ENCODE measurements at regions not wholly inside any gene's neighbourhood (a gene's known extent, or its start where the extent isn't known, plus 50 kb on each side); places are given as distances from the start of the nearest gene placed in this dataset.
A peak's percentile ranks its signal among the peaks of the same experiment; 100 is the strongest.
"Not testable (repeated sequence)": the region's sequence is repeated elsewhere in the genome, so short reads cannot be mapped to it uniquely, and the experiment has no call there.

GRCh38 chr1:182331387-182331786 is 60.2 kb downstream of the GLUL start:
- no peak for ATAC-seq (replicated peaks in 1 of 2)
- Mint-ChIP-seq H3K27ac (no peak overlapping the region), H3K27me3 (ENCODE audit: low read depth) (no peaks in the 10 kb centered on the region), H3K36me3 (ENCODE audit: insufficient read depth in 2 of 2) (no peaks in the 10 kb centered on the region), H3K4me3 (no peak overlapping the region), H3K9me3 (no peaks in the 10 kb centered on the region), H3K4me1 (ENCODE audit: low read depth) (peaks cover 5% of the 10 kb centered on the region)
- no peak for DNase-seq

GRCh38 chr1:182330303-182330702 is 61.3 kb downstream of the GLUL start:
- Mint-ChIP-seq H3K9me3 (no peaks in the 10 kb centered on the region), H3K4me3 (no peak overlapping the region), H3K4me1 (ENCODE audit: low read depth) (peaks cover 5% of the 10 kb centered on the region), H3K27ac (no peak overlapping the region), H3K27me3 (ENCODE audit: low read depth) (no peaks in the 10 kb centered on the region), H3K36me3 (ENCODE audit: insufficient read depth in 2 of 2) (no peaks in the 10 kb centered on the region)
- no peak for DNase-seq
- peak in 1 of 2 donors; percentile 35 for ATAC-seq (replicated peaks in 1 of 2)

- no peaks in the 10 kb centered on the region for H3K9me3 Mint-ChIP-seq
- H3K27me3 Mint-ChIP-seq (ENCODE audit: low read depth): no peaks in the 10 kb centered on the region
- DNase-seq (no peak), ATAC-seq (replicated peaks in 1 of 2) (no peak)
- no peak overlapping the region for H3K27ac Mint-ChIP-seq
- H3K36me3 Mint-ChIP-seq (ENCODE audit: insufficient read depth in 2 of 2): no peaks in the 10 kb centered on the region
- H3K4me3 Mint-ChIP-seq: no peak overlapping the region
- no peaks in the 10 kb centered on the region for H3K4me1 Mint-ChIP-seq (ENCODE audit: low read depth)
Observed at GRCh38 chr1:182329471-182329870, 62.1 kb downstream of the GLUL start.

GRCh38 chr1:182328591-182328990 is 63.0 kb downstream of the GLUL start:
- H3K4me3 Mint-ChIP-seq: no peak overlapping the region
- H3K4me1 Mint-ChIP-seq (ENCODE audit: low read depth): no peaks in the 10 kb centered on the region
- DNase-seq: no peak
- H3K36me3 Mint-ChIP-seq (ENCODE audit: insufficient read depth in 2 of 2): no peaks in the 10 kb centered on the region
- ATAC-seq (replicated peaks in 1 of 2): no peak
- H3K27me3 Mint-ChIP-seq (ENCODE audit: low read depth): no peaks in the 10 kb centered on the region
- no peaks in the 10 kb centered on the region for H3K9me3 Mint-ChIP-seq
- no peak overlapping the region for H3K27ac Mint-ChIP-seq

GRCh38 chr1:182325339-182325738 is 66.3 kb downstream of the GLUL start:
- no peaks in the 10 kb centered on the region for H3K27me3 Mint-ChIP-seq (ENCODE audit: low read depth)
- no peaks in the 10 kb centered on the region for H3K9me3 Mint-ChIP-seq
- H3K4me1 Mint-ChIP-seq (ENCODE audit: low read depth): no peaks in the 10 kb centered on the region
- ATAC-seq (replicated peaks in 1 of 2) (no peak), DNase-seq (no peak)
- no peak overlapping the region for H3K4me3 Mint-ChIP-seq
- no peak overlapping the region for H3K27ac Mint-ChIP-seq
- H3K36me3 Mint-ChIP-seq (ENCODE audit: insufficient read depth in 2 of 2): no peaks in the 10 kb centered on the region

GRCh38 chr1:182321532-182321931 is 70.1 kb downstream of the GLUL start:
- H3K27me3 Mint-ChIP-seq (ENCODE audit: low read depth); H3K27ac Mint-ChIP-seq; H3K4me3 Mint-ChIP-seq; H3K36me3 Mint-ChIP-seq (ENCODE audit: insufficient read depth in 2 of 2); DNase-seq; H3K9me3 Mint-ChIP-seq; H3K4me1 Mint-ChIP-seq (ENCODE audit: low read depth); ATAC-seq (replicated peaks in 1 of 2): not testable (repeated sequence)

GRCh38 chr1:182317611-182318161 is 73.9 kb downstream of the GLUL start:
- no peak overlapping the region for H3K4me3 Mint-ChIP-seq
- H3K27ac Mint-ChIP-seq: no peak overlapping the region
- peaks cover 10% of the 10 kb centered on the region for H3K27me3 Mint-ChIP-seq (ENCODE audit: low read depth)
- ATAC-seq (replicated peaks in 1 of 2) (no peak), DNase-seq (no peak)
- H3K36me3 Mint-ChIP-seq (ENCODE audit: insufficient read depth in 2 of 2): no peaks in the 10 kb centered on the region
- H3K9me3 Mint-ChIP-seq: no peaks in the 10 kb centered on the region
- no peaks in the 10 kb centered on the region for H3K4me1 Mint-ChIP-seq (ENCODE audit: low read depth)

GRCh38 chr1:182316454-182316853 is 75.1 kb downstream of the GLUL start:
- not testable (repeated sequence) for H3K36me3 Mint-ChIP-seq (ENCODE audit: insufficient read depth in 2 of 2); DNase-seq; H3K27ac Mint-ChIP-seq; H3K4me1 Mint-ChIP-seq (ENCODE audit: low read depth); H3K4me3 Mint-ChIP-seq; ATAC-seq (replicated peaks in 1 of 2); H3K9me3 Mint-ChIP-seq
- peaks cover 14% of the 10 kb centered on the region for H3K27me3 Mint-ChIP-seq (ENCODE audit: low read depth)

GRCh38 chr1:182315167-182315556 is 76.4 kb downstream of the GLUL start:
- Mint-ChIP-seq H3K9me3 (no peaks in the 10 kb centered on the region), H3K27me3 (ENCODE audit: low read depth) (peaks cover 14% of the 10 kb centered on the region), H3K27ac (no peak overlapping the region), H3K4me1 (ENCODE audit: low read depth) (no peaks in the 10 kb centered on the region), H3K36me3 (ENCODE audit: insufficient read depth in 2 of 2) (peaks cover 0 to 2% of the 10 kb centered on the region in 2 donors), H3K4me3 (no peak overlapping the region)
- DNase-seq (no peak), ATAC-seq (replicated peaks in 1 of 2) (no peak)

GRCh38 chr1:182309631-182310351 is 81.8 kb downstream of the GLUL start:
- Mint-ChIP-seq H3K4me1 (ENCODE audit: low read depth) (no peaks in the 10 kb centered on the region), H3K9me3 (no peaks in the 10 kb centered on the region), H3K27me3 (ENCODE audit: low read depth) (peaks cover 14% of the 10 kb centered on the region), H3K27ac (no peak overlapping the region), H3K4me3 (no peak overlapping the region), H3K36me3 (ENCODE audit: insufficient read depth in 2 of 2) (peaks cover 0 to 2% of the 10 kb centered on the region in 2 donors)
- DNase-seq (no peak), ATAC-seq (replicated peaks in 1 of 2) (no peak)

GRCh38 chr1:182308826-182309225 is 82.8 kb downstream of the GLUL start:
- H3K9me3 Mint-ChIP-seq: no peaks in the 10 kb centered on the region
- H3K4me3 Mint-ChIP-seq: no peak overlapping the region
- no peaks in the 10 kb centered on the region for H3K4me1 Mint-ChIP-seq (ENCODE audit: low read depth)
- H3K27me3 Mint-ChIP-seq (ENCODE audit: low read depth): peaks cover 14% of the 10 kb centered on the region
- H3K27ac Mint-ChIP-seq: no peak overlapping the region
- no peak for DNase-seq
- peaks cover 0 to 2% of the 10 kb centered on the region in 2 donors for H3K36me3 Mint-ChIP-seq (ENCODE audit: insufficient read depth in 2 of 2)
- no peak for ATAC-seq (replicated peaks in 1 of 2)

- not testable (repeated sequence) for H3K27me3 Mint-ChIP-seq (ENCODE audit: low read depth); H3K9me3 Mint-ChIP-seq; H3K4me1 Mint-ChIP-seq (ENCODE audit: low read depth); H3K27ac Mint-ChIP-seq; H3K4me3 Mint-ChIP-seq; ATAC-seq (replicated peaks in 1 of 2); DNase-seq; H3K36me3 Mint-ChIP-seq (ENCODE audit: insufficient read depth in 2 of 2)
Observed at GRCh38 chr1:182307486-182307885, 84.1 kb downstream of the GLUL start.

- Mint-ChIP-seq H3K9me3 (no peaks in the 10 kb centered on the region), H3K36me3 (ENCODE audit: insufficient read depth in 2 of 2) (no peaks in the 10 kb centered on the region), H3K27me3 (ENCODE audit: low read depth) (no peaks in the 10 kb centered on the region), H3K4me3 (no peak overlapping the region), H3K27ac (no peak overlapping the region), H3K4me1 (ENCODE audit: low read depth) (peaks cover 16% of the 10 kb centered on the region)
- no peak for DNase-seq
- ATAC-seq (replicated peaks in 1 of 2): no peak
Observed at GRCh38 chr1:182305861-182306260, 85.7 kb downstream of the GLUL start.

- H3K27ac Mint-ChIP-seq: peak overlapping the region; percentile 7
- ATAC-seq (replicated peaks in 1 of 2) (no peak), DNase-seq (no peak)
- no peaks in the 10 kb centered on the region for H3K9me3 Mint-ChIP-seq
- no peaks in the 10 kb centered on the region for H3K27me3 Mint-ChIP-seq (ENCODE audit: low read depth)
- no peaks in the 10 kb centered on the region for H3K36me3 Mint-ChIP-seq (ENCODE audit: insufficient read depth in 2 of 2)
- no peak overlapping the region for H3K4me3 Mint-ChIP-seq
- H3K4me1 Mint-ChIP-seq (ENCODE audit: low read depth): peaks cover 27% of the 10 kb centered on the region
Observed at GRCh38 chr1:182304627-182305026, 87.0 kb downstream of the GLUL start.

Measured in activated T-cell treated with anti-CD3 and anti-CD28 coated beads, Interleukin-2, amount 50 U/mL, for 72 hours (primary cell).